ENCODE measurements at regions not wholly inside any gene's neighbourhood (a gene's known extent, or its start where the extent isn't known, plus 50 kb on each side); places are given as distances from the start of the nearest gene placed in this dataset.

DNA sequence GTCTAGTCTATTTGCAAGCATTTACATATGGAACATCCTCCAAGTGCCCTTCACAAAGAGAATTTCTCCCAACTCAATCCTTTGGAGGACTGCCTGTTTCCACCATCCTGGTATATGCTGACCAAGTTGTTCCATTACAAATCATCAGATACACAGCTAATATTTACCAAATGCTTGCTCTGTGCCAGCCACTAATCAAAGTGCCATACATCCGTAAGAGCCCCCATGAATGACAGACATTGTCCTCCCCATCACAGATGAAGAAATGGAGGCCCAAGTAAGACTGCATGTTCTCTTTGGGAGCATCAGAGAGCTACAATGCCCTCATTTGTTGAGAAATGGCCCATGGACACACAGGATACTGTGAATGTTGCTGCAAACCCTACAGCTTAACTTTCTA lies 130.0 kb upstream of the BACE2 start:
- no peak overlapping the region for H4K5ac ChIP-seq (ENCODE audit: insufficient read length, low read depth, low read length)
- H3K18ac ChIP-seq (ENCODE audit: extremely low read depth, low read length), result no peak overlapping the region
- H3K27ac ChIP-seq (ENCODE audit: low read depth, low read length), result no peak overlapping the region
- H4K20me1 ChIP-seq (replicated peaks in 1 of 2; ENCODE audit: control insufficient read depth in 1 of 2, insufficient read depth in 2 of 2, low read length in 2 of 2), result no peaks in the 10 kb centered on the region
- no peaks in the 10 kb centered on the region for H3K27me3 ChIP-seq (replicated peaks in 1 of 4; ENCODE audit: control insufficient read depth in 3 of 4, extremely low read depth in 1 of 4, insufficient read depth in 3 of 4, low read length in 3 of 4)
- H2BK5ac ChIP-seq (ENCODE audit: low read depth, low read length), result no peak overlapping the region
- H3K56ac ChIP-seq (replicated peaks; ENCODE audit: insufficient read length, low read depth, low read length), result no peak overlapping the region
- H3K4ac ChIP-seq (replicated peaks; ENCODE audit: insufficient read length, low read depth, low read length), result no peak overlapping the region
- no peak overlapping the region for H4K91ac ChIP-seq (replicated peaks; ENCODE audit: insufficient read length, low read length)
- H2BK15ac ChIP-seq (ENCODE audit: low read length), result no peak overlapping the region
- H2BK20ac ChIP-seq (ENCODE audit: low read length), result no peak overlapping the region
- H2BK120ac ChIP-seq (replicated peaks; ENCODE audit: low read depth, low read length), result no peak overlapping the region
- no peak overlapping the region for H4K8ac ChIP-seq (ENCODE audit: extremely low read depth, insufficient read depth, low read length)
- H3K9me3 ChIP-seq (ENCODE audit: insufficient read depth in 2 of 2, low read depth in 1 of 2, low read length in 1 of 2), result no peaks in the 10 kb centered on the region; a peak in 1 of 4 replicates
- H3K9ac ChIP-seq (replicated peaks in 1 of 4; ENCODE audit: extremely low read depth in 1 of 4, low read depth in 3 of 4, low read length in 3 of 4), result no peak overlapping the region
- POLR2A ChIA-PET (ENCODE audit: partially characterized antibody), result no interaction called here
- H3K4me2 ChIP-seq (ENCODE audit: insufficient read depth in 1 of 2, low read depth in 2 of 2, low read length in 2 of 2), result no peak overlapping the region
- TF ChIP-seq TBP (IDR thresholded peaks at IDR 0.05; ENCODE audit: low read depth, low read length) (no peak), GTF2F1 (IDR thresholded peaks at IDR 0.05; ENCODE audit: borderline replicate concordance, low read depth, low read length) (no peak), HDAC2 (IDR thresholded peaks at IDR 0.05; ENCODE audit: borderline replicate concordance in 1 of 2, low read depth in 2 of 2, low read length in 2 of 2) (no peak), EZH2 (IDR thresholded peaks at IDR 0.05; ENCODE audit: low read depth, low read length, severe bottlenecking) (no peak)
- TF ChIP-seq, protein P1, sequence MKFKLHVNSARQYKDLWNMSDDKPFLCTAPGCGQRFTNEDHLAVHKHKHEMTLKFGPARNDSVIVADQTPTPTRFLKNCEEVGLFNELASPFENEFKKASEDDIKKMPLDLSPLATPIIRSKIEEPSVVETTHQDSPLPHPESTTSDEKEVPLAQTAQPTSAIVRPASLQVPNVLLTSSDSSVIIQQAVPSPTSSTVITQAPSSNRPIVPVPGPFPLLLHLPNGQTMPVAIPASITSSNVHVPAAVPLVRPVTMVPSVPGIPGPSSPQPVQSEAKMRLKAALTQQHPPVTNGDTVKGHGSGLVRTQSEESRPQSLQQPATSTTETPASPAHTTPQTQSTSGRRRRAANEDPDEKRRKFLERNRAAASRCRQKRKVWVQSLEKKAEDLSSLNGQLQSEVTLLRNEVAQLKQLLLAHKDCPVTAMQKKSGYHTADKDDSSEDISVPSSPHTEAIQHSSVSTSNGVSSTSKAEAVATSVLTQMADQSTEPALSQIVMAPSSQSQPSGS (IDR thresholded peaks at IDR 0.05; ENCODE audit: low read length), result no peak
- H3K14ac ChIP-seq (ENCODE audit: insufficient read length), result no peak overlapping the region
- no peaks in the 10 kb centered on the region for H3K36me3 ChIP-seq (ENCODE audit: control insufficient read depth in 2 of 4, insufficient read depth in 4 of 4, low read length in 3 of 4)
- no peak overlapping the region for H3K23ac ChIP-seq (ENCODE audit: insufficient read length)
- H2BK12ac ChIP-seq (ENCODE audit: low read depth, low read length), result no peak overlapping the region
- no peak overlapping the region for H3K4me3 ChIP-seq (ENCODE audit: extremely low read depth in 1 of 4, insufficient read depth in 2 of 4, low read depth in 3 of 4, low read length in 4 of 4)
- FAIRE-seq (no peak), DNase-seq (ENCODE audit: low read depth in 1 of 2, low spot score in 2 of 2) (no peak)
- no peaks in the 10 kb centered on the region; the same call in 1 of the 2 replicates for H3K23me2 ChIP-seq (ENCODE audit: low read depth, low read length)
- CTCF ChIA-PET (ENCODE audit: partially characterized antibody), result interaction anchor here (0.9 to 1.8 kb wide), 5 partner anchors 10 to 571 kb away, joined by 3 to 6 read pairs (median 3); no protein-coding TSS in a partner anchor
- 90% methylated on average over 1 of the region's 1 CpG; no CpG with 5 or more reads in 1 of the 2 experiments for WGBS, 2 experiments (ENCODE audit: extremely low coverage in 1 of 2, insufficient coverage in 1 of 2, insufficient read length in 1 of 2, insufficient replicate concordance in 2 of 2, low coverage in 1 of 2, low lambda C conversion rate in 2 of 2, missing lambda C conversion rate in 1 of 2)
- H3K79me1 ChIP-seq (ENCODE audit: low read depth, low read length), result no peaks in the 10 kb centered on the region
- no peak overlapping the region; the same call in 1 of the 2 replicates for H2AK5ac ChIP-seq (ENCODE audit: low read depth, low read length)
- peaks cover 0 to 4% (median 1%) of the 10 kb centered on the region in 4 experiments; a peak in 2 of 7 replicates for H3K4me1 ChIP-seq (replicated peaks in 1 of 4; ENCODE audit: control insufficient read depth in 3 of 4, insufficient read depth in 4 of 4, low read length in 3 of 4)
- no peaks in the 10 kb centered on the region for H3K79me2 ChIP-seq (ENCODE audit: control insufficient read depth in 1 of 2, insufficient read depth in 2 of 2, low read length in 2 of 2)
- no peak overlapping the region for H2AFZ ChIP-seq (ENCODE audit: low read length)

All from H1 (cell line).